CD4-positive, alpha-beta T cell treated with Interleukin-12 subunit alpha and Interleukin-12 subunit beta, for 1 hour (primary cell): ENCODE measurements at regions not wholly inside any gene's neighbourhood (a gene's known extent, or its start where the extent isn't known, plus 50 kb on each side); places are given as distances from the start of the nearest gene placed in this dataset.

Experiments used
- DNase-seq: peaks from one replicate; pipeline ENCODE4 v3.0.0-alpha.2; 2020

GRCh38 chr2:14127765-14128164, 504.8 kb upstream of the LRATD1 start:
- DNase-seq, result no peak

GRCh38 chr2:14132386-14132785, 500.1 kb upstream of the LRATD1 start:
- no peak for DNase-seq

- DNase-seq, result no peak
Measured at GRCh38 chr2:14134771-14135170, 497.7 kb upstream of the LRATD1 start.

GRCh38 chr2:14136030-14136429, 496.5 kb upstream of the LRATD1 start:
- DNase-seq, result no peak

- no peak for DNase-seq
Measured at GRCh38 chr2:14137643-14138042, 494.9 kb upstream of the LRATD1 start.

- DNase-seq, result no peak
Measured at GRCh38 chr2:14140009-14140550, 492.4 kb upstream of the LRATD1 start.

GRCh38 chr2:14143435-14143834, 489.1 kb upstream of the LRATD1 start:
- DNase-seq, result no peak

- no peak for DNase-seq
Measured at GRCh38 chr2:14148216-14148615, 484.3 kb upstream of the LRATD1 start.

GRCh38 chr2:14157816-14158215, 474.7 kb upstream of the LRATD1 start:
- DNase-seq, result no peak

GRCh38 chr2:14180333-14180732, 452.2 kb upstream of the LRATD1 start:
- DNase-seq, result no peak

GRCh38 chr2:14182227-14182946, 450.1 kb upstream of the LRATD1 start:
- no peak for DNase-seq

GRCh38 chr2:14185906-14186305, 446.6 kb upstream of the LRATD1 start:
- no peak for DNase-seq

GRCh38 chr2:14188446-14188845, 444.1 kb upstream of the LRATD1 start:
- DNase-seq, result no peak

GRCh38 chr2:14189929-14190328, 442.6 kb upstream of the LRATD1 start:
- no peak for DNase-seq

GRCh38 chr2:14194233-14194632, 438.3 kb upstream of the LRATD1 start:
- no peak for DNase-seq

GRCh38 chr2:14197293-14197692, 435.2 kb upstream of the LRATD1 start:
- no peak for DNase-seq

- DNase-seq, result no peak
Measured at GRCh38 chr2:14199040-14199439, 433.5 kb upstream of the LRATD1 start.

- DNase-seq, result no peak
Measured at GRCh38 chr2:14219306-14219705, 413.2 kb upstream of the LRATD1 start.

GRCh38 chr2:14220101-14220500, 412.4 kb upstream of the LRATD1 start:
- DNase-seq, result no peak

GRCh38 chr2:14221466-14221865, 411.1 kb upstream of the LRATD1 start:
- no peak for DNase-seq

- DNase-seq, result no peak
Measured at GRCh38 chr2:14223576-14223975, 408.9 kb upstream of the LRATD1 start.

GRCh38 chr2:14231391-14231898, 401.1 kb upstream of the LRATD1 start:
- no peak for DNase-seq

GRCh38 chr2:14232217-14232616, 400.3 kb upstream of the LRATD1 start:
- DNase-seq, result no peak

GRCh38 chr2:14234911-14235310, 397.6 kb upstream of the LRATD1 start:
- DNase-seq, result no peak

- DNase-seq, result no peak
Measured at GRCh38 chr2:14235667-14236066, 396.9 kb upstream of the LRATD1 start.
